Retinal pigment epithelial cell (primary cell): ENCODE measurements at regions not wholly inside any gene's neighbourhood (a gene's known extent, or its start where the extent isn't known, plus 50 kb on each side); places are given as distances from the start of the nearest gene placed in this dataset.

Experiments
- DNase-seq: peaks from one replicate; pipeline ENCODE4 v3.0.0-alpha.2; 2010; ENCODE audit warnings: low read depth
- H3K4me3 ChIP-seq: 2 replicates; pipeline ENCODE4 v1.5.1; 2011; ENCODE audit warnings: mild to moderate bottlenecking, low read length, control low read depth, moderate library complexity
- CTCF ChIP-seq: conservative IDR thresholded peaks from 2 replicates; pipeline ENCODE4 v1.5.1; 2011; ENCODE audit warnings: low read depth, low read length, control low read depth, inconsistent platforms

- no peak overlapping the region for H3K4me3 ChIP-seq
- TF ChIP-seq CTCF, result no peak
Observed at GRCh38 chr1:222865718-222866117, 50.9 kb downstream of the DISP1 start.

GRCh38 chr1:222867316-222867715 lies 52.5 kb downstream of the DISP1 start:
- TF ChIP-seq CTCF, result no peak
- DNase-seq, result no peak
- no peak overlapping the region for H3K4me3 ChIP-seq

More at GRCh38 chr1:222865718-222866117, 50.9 kb downstream of the DISP1 start:
- DNase-seq, result no peak

- no peak for DNase-seq
- no peak for TF ChIP-seq CTCF
- no peak overlapping the region for H3K4me3 ChIP-seq
Observed at GRCh38 chr1:222876182-222876581, 61.3 kb downstream of the DISP1 start.

GRCh38 chr1:222877854-222878253 lies 63.0 kb downstream of the DISP1 start:
- no peak overlapping the region for H3K4me3 ChIP-seq
- no peak for DNase-seq
- no peak for TF ChIP-seq CTCF

GRCh38 chr1:222880587-222880986 lies 65.7 kb downstream of the DISP1 start:
- no peak for DNase-seq
- H3K4me3 ChIP-seq, result no peak overlapping the region
- no peak for TF ChIP-seq CTCF

GRCh38 chr1:222886194-222886854 lies 71.5 kb downstream of the DISP1 start:
- no peak overlapping the region for H3K4me3 ChIP-seq
- TF ChIP-seq CTCF, result no peak
- DNase-seq, result no peak

GRCh38 chr1:222886878-222887351 lies 72.1 kb downstream of the DISP1 start:
- DNase-seq, result no peak
- no peak overlapping the region for H3K4me3 ChIP-seq
- no peak for TF ChIP-seq CTCF
